ENCODE measurements at regions not wholly inside any gene's neighbourhood (a gene's known extent, or its start where the extent isn't known, plus 50 kb on each side); places are given as distances from the start of the nearest gene placed in this dataset.
"Not testable (repeated sequence)": the region's sequence is repeated elsewhere in the genome, so short reads cannot be mapped to it uniquely, and the experiment has no call there.

- DNase-seq (ENCODE audit: low spot score); H3K36me3 Mint-ChIP-seq (ENCODE audit: low read depth); H3K27ac Mint-ChIP-seq; intact Hi-C loops (cut with micrococcal nuclease); H3K4me3 Mint-ChIP-seq; H3K27me3 Mint-ChIP-seq (ENCODE audit: insufficient read depth); H3K4me1 Mint-ChIP-seq (ENCODE audit: low read depth): not testable (repeated sequence)
- H3K9me3 Mint-ChIP-seq, result peaks cover 15% of the 10 kb centered on the region
Measured at GRCh38 chr4:189617741-189618140, 322.9 kb upstream of the FRG1 start.

GRCh38 chr4:189619441-189620250, 321.0 kb upstream of the FRG1 start:
- intact Hi-C loops (cut with micrococcal nuclease); DNase-seq (ENCODE audit: low spot score); H3K27me3 Mint-ChIP-seq (ENCODE audit: insufficient read depth); H3K27ac Mint-ChIP-seq; H3K36me3 Mint-ChIP-seq (ENCODE audit: low read depth); H3K4me3 Mint-ChIP-seq; H3K9me3 Mint-ChIP-seq; H3K4me1 Mint-ChIP-seq (ENCODE audit: low read depth): not testable (repeated sequence)

GRCh38 chr4:189622574-189622973, 318.1 kb upstream of the FRG1 start:
- intact Hi-C loops (cut with micrococcal nuclease); H3K27ac Mint-ChIP-seq; H3K9me3 Mint-ChIP-seq; H3K27me3 Mint-ChIP-seq (ENCODE audit: insufficient read depth); DNase-seq (ENCODE audit: low spot score); H3K4me1 Mint-ChIP-seq (ENCODE audit: low read depth); H3K36me3 Mint-ChIP-seq (ENCODE audit: low read depth); H3K4me3 Mint-ChIP-seq: not testable (repeated sequence)

GRCh38 chr4:189627041-189627440, 313.6 kb upstream of the FRG1 start:
- H3K9me3 Mint-ChIP-seq; H3K27ac Mint-ChIP-seq; intact Hi-C loops (cut with micrococcal nuclease); H3K4me1 Mint-ChIP-seq (ENCODE audit: low read depth); DNase-seq (ENCODE audit: low spot score); H3K27me3 Mint-ChIP-seq (ENCODE audit: insufficient read depth); H3K4me3 Mint-ChIP-seq; H3K36me3 Mint-ChIP-seq (ENCODE audit: low read depth): not testable (repeated sequence)

GRCh38 chr4:189629733-189630132, 310.9 kb upstream of the FRG1 start:
- H3K27me3 Mint-ChIP-seq (ENCODE audit: insufficient read depth), result not testable (repeated sequence)

GRCh38 chr4:189630913-189631567, 309.6 kb upstream of the FRG1 start:
- H3K27ac Mint-ChIP-seq; H3K36me3 Mint-ChIP-seq (ENCODE audit: low read depth); H3K4me3 Mint-ChIP-seq; H3K4me1 Mint-ChIP-seq (ENCODE audit: low read depth); H3K27me3 Mint-ChIP-seq (ENCODE audit: insufficient read depth); intact Hi-C loops (cut with micrococcal nuclease): not testable (repeated sequence)
- peaks cover 16% of the 10 kb centered on the region for H3K9me3 Mint-ChIP-seq
- peak; percentile 7 for DNase-seq (ENCODE audit: low spot score)

More at GRCh38 chr4:189629733-189630132, 310.9 kb upstream of the FRG1 start:
- H3K27ac Mint-ChIP-seq; intact Hi-C loops (cut with micrococcal nuclease); H3K9me3 Mint-ChIP-seq; DNase-seq (ENCODE audit: low spot score); H3K36me3 Mint-ChIP-seq (ENCODE audit: low read depth); H3K4me3 Mint-ChIP-seq; H3K4me1 Mint-ChIP-seq (ENCODE audit: low read depth): not testable (repeated sequence)

GRCh38 chr4:189631568-189631916, 309.1 kb upstream of the FRG1 start:
- H3K4me3 Mint-ChIP-seq; intact Hi-C loops (cut with micrococcal nuclease); H3K4me1 Mint-ChIP-seq (ENCODE audit: low read depth); H3K27ac Mint-ChIP-seq; H3K27me3 Mint-ChIP-seq (ENCODE audit: insufficient read depth); H3K36me3 Mint-ChIP-seq (ENCODE audit: low read depth): not testable (repeated sequence)
- H3K9me3 Mint-ChIP-seq, result peaks cover 16% of the 10 kb centered on the region
- peak; percentile 0 for DNase-seq (ENCODE audit: low spot score)

GRCh38 chr4:189650436-189650835, 290.2 kb upstream of the FRG1 start:
- H3K36me3 Mint-ChIP-seq (ENCODE audit: low read depth); DNase-seq (ENCODE audit: low spot score); H3K4me3 Mint-ChIP-seq; H3K27me3 Mint-ChIP-seq (ENCODE audit: insufficient read depth); H3K4me1 Mint-ChIP-seq (ENCODE audit: low read depth); H3K9me3 Mint-ChIP-seq; H3K27ac Mint-ChIP-seq; intact Hi-C loops (cut with micrococcal nuclease): not testable (repeated sequence)

GRCh38 chr4:189653130-189653653, 287.5 kb upstream of the FRG1 start:
- H3K36me3 Mint-ChIP-seq (ENCODE audit: low read depth); H3K4me3 Mint-ChIP-seq; DNase-seq (ENCODE audit: low spot score); intact Hi-C loops (cut with micrococcal nuclease); H3K27me3 Mint-ChIP-seq (ENCODE audit: insufficient read depth); H3K4me1 Mint-ChIP-seq (ENCODE audit: low read depth); H3K27ac Mint-ChIP-seq; H3K9me3 Mint-ChIP-seq: not testable (repeated sequence)

GRCh38 chr4:189653983-189654382, 286.7 kb upstream of the FRG1 start:
- H3K9me3 Mint-ChIP-seq; DNase-seq (ENCODE audit: low spot score); H3K4me3 Mint-ChIP-seq; H3K36me3 Mint-ChIP-seq (ENCODE audit: low read depth); intact Hi-C loops (cut with micrococcal nuclease); H3K27ac Mint-ChIP-seq; H3K4me1 Mint-ChIP-seq (ENCODE audit: low read depth); H3K27me3 Mint-ChIP-seq (ENCODE audit: insufficient read depth): not testable (repeated sequence)

GRCh38 chr4:189654396-189654795, 286.3 kb upstream of the FRG1 start:
- H3K9me3 Mint-ChIP-seq, result not testable (repeated sequence)

GRCh38 chr4:189655817-189656216, 284.9 kb upstream of the FRG1 start:
- H3K27ac Mint-ChIP-seq; H3K36me3 Mint-ChIP-seq (ENCODE audit: low read depth); intact Hi-C loops (cut with micrococcal nuclease); H3K4me3 Mint-ChIP-seq; H3K9me3 Mint-ChIP-seq; DNase-seq (ENCODE audit: low spot score); H3K27me3 Mint-ChIP-seq (ENCODE audit: insufficient read depth); H3K4me1 Mint-ChIP-seq (ENCODE audit: low read depth): not testable (repeated sequence)

More at GRCh38 chr4:189654396-189654795, 286.3 kb upstream of the FRG1 start:
- H3K4me3 Mint-ChIP-seq; H3K4me1 Mint-ChIP-seq (ENCODE audit: low read depth); H3K27me3 Mint-ChIP-seq (ENCODE audit: insufficient read depth); H3K27ac Mint-ChIP-seq; DNase-seq (ENCODE audit: low spot score); intact Hi-C loops (cut with micrococcal nuclease); H3K36me3 Mint-ChIP-seq (ENCODE audit: low read depth): not testable (repeated sequence)

- no peaks in the 10 kb centered on the region for H3K27me3 Mint-ChIP-seq (ENCODE audit: insufficient read depth)
- H3K36me3 Mint-ChIP-seq (ENCODE audit: low read depth), result no peaks in the 10 kb centered on the region
- no peaks in the 10 kb centered on the region for H3K9me3 Mint-ChIP-seq
- H3K27ac Mint-ChIP-seq, result no peak overlapping the region
- no peak overlapping the region for H3K4me3 Mint-ChIP-seq
- no peak for DNase-seq (ENCODE audit: low spot score)
- intact Hi-C loops (cut with micrococcal nuclease), result no loop called here
- H3K4me1 Mint-ChIP-seq (ENCODE audit: low read depth), result no peaks in the 10 kb centered on the region
Measured at GRCh38 chr4:189656641-189657040, 284.0 kb upstream of the FRG1 start.

Data from activated T-helper 1 cell treated with anti-CD3 and anti-CD28 coated beads, Interleukin-12 subunit alpha, Interleukin-12 subunit beta, Interleukin-2, Interleukin-4 antibody, amounts not matched to agents 30 ng/mL and 10 ng/mL and 1 ng/mL, durations not matched to agents 14 hours and 24 hours and 36 hours (primary cell).